ENCODE measurements at regions not wholly inside any gene's neighbourhood (a gene's known extent, or its start where the extent isn't known, plus 50 kb on each side); places are given as distances from the start of the nearest gene placed in this dataset.

- TF ChIP-seq POLR2A (IDR thresholded peaks at IDR 0.05; ENCODE audit: low read length) (no peak), GATA1 (IDR thresholded peaks at IDR 0.05; ENCODE audit: low read depth, low read length) (no peak)
Measured at GRCh38 chr5:53779541-53779981, 219.1 kb downstream of the NDUFS4 start.
